Peyer's patch (tissue), 4 donors: ENCODE measurements at regions not wholly inside any gene's neighbourhood (a gene's known extent, or its start where the extent isn't known, plus 50 kb on each side); places are given as distances from the start of the nearest gene placed in this dataset.

Experiments
- CTCF ChIP-seq, 6 experiments: fragments of 450-650 bp in 4 of 6; fragments of 200-600 bp in 2 of 6; sonication (generic) in 1 of 6; IDR thresholded peaks; one replicate each; pipeline ENCODE4 v1.5.1; 2017 to 2019; ENCODE audit warnings: antibody characterized with exemption in 6 of 6, mild to moderate bottlenecking in 3 of 6, moderate library complexity in 1 of 6
- POLR2A ChIP-seq, 2 donors: fragments of 450-650 bp; IDR thresholded peaks; one replicate each; pipeline ENCODE4 v1.5.1; 2017; ENCODE audit warnings: antibody characterized with exemption in 2 of 2, mild to moderate bottlenecking in 2 of 2, moderate library complexity in 2 of 2

- TF ChIP-seq CTCF (IDR thresholded peaks at IDR 0.05): no peak
- no peak for TF ChIP-seq POLR2A (IDR thresholded peaks at IDR 0.05)
Measured at GRCh38 chr16:86868070-86868469, 289.7 kb downstream of the FOXL1 start.
